ENCODE measurements at regions not wholly inside any gene's neighbourhood (a gene's known extent, or its start where the extent isn't known, plus 50 kb on each side); places are given as distances from the start of the nearest gene placed in this dataset.

DNA sequence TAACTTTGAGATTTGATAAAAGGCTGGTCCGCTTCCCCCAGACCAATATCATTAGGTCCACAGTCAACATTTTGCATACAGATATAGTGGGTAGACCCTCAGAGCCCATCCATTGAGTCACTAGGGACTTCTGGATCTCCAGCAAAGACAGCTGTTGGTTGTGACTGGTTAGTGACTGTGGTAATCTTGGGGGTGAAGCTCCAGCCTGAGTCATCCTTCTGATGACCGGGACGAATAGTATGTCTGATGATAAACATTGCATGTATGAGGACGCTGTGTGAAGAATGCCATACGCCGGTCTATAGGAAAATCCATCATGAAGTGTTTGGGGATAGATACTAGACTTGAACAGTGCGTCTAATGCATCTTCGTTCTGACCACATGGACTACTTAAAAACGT, 307.0 kb downstream of the UQCRFS1 start:
- TF ChIP-seq, protein P1, sequence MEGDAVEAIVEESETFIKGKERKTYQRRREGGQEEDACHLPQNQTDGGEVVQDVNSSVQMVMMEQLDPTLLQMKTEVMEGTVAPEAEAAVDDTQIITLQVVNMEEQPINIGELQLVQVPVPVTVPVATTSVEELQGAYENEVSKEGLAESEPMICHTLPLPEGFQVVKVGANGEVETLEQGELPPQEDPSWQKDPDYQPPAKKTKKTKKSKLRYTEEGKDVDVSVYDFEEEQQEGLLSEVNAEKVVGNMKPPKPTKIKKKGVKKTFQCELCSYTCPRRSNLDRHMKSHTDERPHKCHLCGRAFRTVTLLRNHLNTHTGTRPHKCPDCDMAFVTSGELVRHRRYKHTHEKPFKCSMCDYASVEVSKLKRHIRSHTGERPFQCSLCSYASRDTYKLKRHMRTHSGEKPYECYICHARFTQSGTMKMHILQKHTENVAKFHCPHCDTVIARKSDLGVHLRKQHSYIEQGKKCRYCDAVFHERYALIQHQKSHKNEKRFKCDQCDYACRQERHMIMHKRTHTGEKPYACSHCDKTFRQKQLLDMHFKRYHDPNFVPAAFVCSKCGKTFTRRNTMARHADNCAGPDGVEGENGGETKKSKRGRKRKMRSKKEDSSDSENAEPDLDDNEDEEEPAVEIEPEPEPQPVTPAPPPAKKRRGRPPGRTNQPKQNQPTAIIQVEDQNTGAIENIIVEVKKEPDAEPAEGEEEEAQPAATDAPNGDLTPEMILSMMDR (IDR thresholded peaks at IDR 0.05), result no peak
- ChIA-PET POLR2A (no interaction called here), CTCF (no interaction called here)
- no peak for DNase-seq
- no peaks in the 10 kb centered on the region for H3K9me3 Mint-ChIP-seq
- no peak overlapping the region for H3K27ac Mint-ChIP-seq
- H3K4me3 Mint-ChIP-seq, result no peak overlapping the region
- intact Hi-C loops (cut with micrococcal nuclease), result no loop called here
- ATAC-seq (ENCODE audit: low read depth), result no peak
- H3K36me3 Mint-ChIP-seq (ENCODE audit: low read depth), result no peaks in the 10 kb centered on the region
- no peaks in the 10 kb centered on the region for H3K4me1 Mint-ChIP-seq
- no peaks in the 10 kb centered on the region for H3K27me3 Mint-ChIP-seq

DNA sequence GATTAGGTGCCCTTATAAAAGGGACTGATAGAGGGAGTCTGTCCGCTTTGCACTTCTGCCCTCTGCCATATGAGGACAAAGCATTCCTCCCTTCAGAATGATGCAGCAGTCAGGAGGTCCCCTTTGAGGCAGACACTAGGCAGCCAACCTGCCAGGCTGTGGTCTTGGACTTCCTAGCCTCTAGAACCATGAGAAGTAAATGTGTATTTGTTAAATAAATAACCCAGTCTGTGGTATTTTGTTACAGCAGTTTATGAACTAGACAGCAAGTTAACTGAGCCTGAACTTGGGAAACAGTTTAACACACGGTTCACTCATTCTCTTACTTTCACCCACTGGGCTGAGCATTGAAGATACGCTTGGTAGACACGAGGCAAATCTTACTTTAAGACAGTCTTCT, 313.2 kb downstream of the UQCRFS1 start:
- POLR2A ChIA-PET, result no interaction called here
- no peaks in the 10 kb centered on the region for H3K9me3 Mint-ChIP-seq

DNA sequence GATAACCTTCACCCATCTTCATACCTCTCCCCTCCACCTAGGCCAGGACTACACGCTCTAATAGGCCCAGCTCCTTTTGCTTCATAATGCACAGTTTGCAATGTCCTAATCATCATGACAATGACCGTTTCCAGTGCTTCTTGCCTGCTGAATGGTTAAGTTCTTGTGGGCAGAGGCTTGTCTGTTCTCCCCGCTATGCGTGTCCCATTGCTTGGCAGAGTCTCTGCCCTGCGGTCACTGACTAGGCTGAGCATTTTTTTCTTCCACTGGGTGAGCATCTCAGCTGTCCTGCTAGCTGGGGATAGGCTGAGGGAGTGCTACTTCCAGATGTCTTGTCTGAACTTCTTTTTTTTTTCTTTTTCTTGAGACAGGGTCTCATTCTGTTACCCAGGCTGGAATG, 314.7 kb downstream of the UQCRFS1 start:
- Mint-ChIP-seq H3K27me3 (no peaks in the 10 kb centered on the region), H3K4me3 (no peak overlapping the region), H3K27ac (no peak overlapping the region), H3K4me1 (no peaks in the 10 kb centered on the region), H3K36me3 (ENCODE audit: low read depth) (no peaks in the 10 kb centered on the region), H3K9me3 (no peaks in the 10 kb centered on the region)
- intact Hi-C loops (cut with micrococcal nuclease), result no loop called here
- ATAC-seq (ENCODE audit: low read depth) (no peak), DNase-seq (no peak)
- TF ChIP-seq, protein P1 (IDR thresholded peaks at IDR 0.05), result no peak
- ChIA-PET CTCF (no interaction called here), POLR2A (no interaction called here)

More for the DNA sequence above, 313.2 kb downstream of the UQCRFS1 start:
- Mint-ChIP-seq H3K4me1 (no peaks in the 10 kb centered on the region), H3K36me3 (ENCODE audit: low read depth) (no peaks in the 10 kb centered on the region), H3K27ac (no peak overlapping the region), H3K4me3 (no peak overlapping the region), H3K27me3 (no peaks in the 10 kb centered on the region)
- ATAC-seq (ENCODE audit: low read depth) (no peak), DNase-seq (no peak)
- intact Hi-C loops (cut with micrococcal nuclease), result no loop called here
- TF ChIP-seq, protein P1 (IDR thresholded peaks at IDR 0.05), result no peak
- CTCF ChIA-PET, result no interaction called here

DNA sequence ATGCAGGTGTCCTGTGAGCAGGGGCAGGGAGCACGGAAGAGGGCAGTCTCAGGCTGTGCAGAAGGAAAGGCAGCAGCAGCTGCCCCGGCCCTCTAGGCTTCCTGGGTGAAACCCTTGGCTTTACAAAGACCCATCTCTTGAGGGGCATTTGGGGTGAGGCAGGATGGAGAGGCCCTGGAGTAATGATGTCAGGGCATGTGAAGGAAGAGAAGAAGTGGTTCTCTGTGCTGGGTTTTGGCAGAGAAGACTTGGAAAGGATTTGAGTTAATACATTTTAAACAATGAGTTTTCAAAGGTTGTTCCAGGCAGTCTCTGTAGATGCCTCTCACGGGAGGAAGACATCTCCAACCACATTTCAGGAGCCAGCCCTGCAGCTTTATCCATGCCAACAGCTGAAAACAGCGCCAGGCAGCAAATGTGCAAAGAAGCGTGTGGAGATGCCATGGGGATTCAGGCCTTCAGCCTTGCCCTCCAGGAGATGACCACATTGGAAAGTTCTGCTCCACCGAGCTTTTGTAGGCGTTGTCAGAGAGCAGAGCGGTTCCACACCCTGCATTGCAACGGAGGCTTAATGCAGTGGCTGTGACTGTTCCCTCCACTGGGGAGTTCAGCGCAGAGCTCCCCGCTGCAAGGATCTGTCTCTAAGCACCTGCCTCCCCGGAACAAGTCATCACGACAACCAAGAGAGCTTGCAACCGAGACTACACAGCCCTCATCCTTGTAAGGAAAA, 322.8 kb downstream of the UQCRFS1 start:
- CTCF ChIA-PET, result no interaction called here
- no peak for ATAC-seq (ENCODE audit: low read depth)
- POLR2A ChIA-PET, result no interaction called here
- Mint-ChIP-seq H3K36me3 (ENCODE audit: low read depth) (no peaks in the 10 kb centered on the region), H3K4me1 (no peaks in the 10 kb centered on the region), H3K9me3 (no peaks in the 10 kb centered on the region), H3K27me3 (peaks cover 9% of the 10 kb centered on the region), H3K27ac (no peak overlapping the region), H3K4me3 (no peak overlapping the region)
- TF ChIP-seq, protein P1 (IDR thresholded peaks at IDR 0.05), result no peak
- intact Hi-C loops (cut with micrococcal nuclease), result no loop called here
- no peak for DNase-seq

DNA sequence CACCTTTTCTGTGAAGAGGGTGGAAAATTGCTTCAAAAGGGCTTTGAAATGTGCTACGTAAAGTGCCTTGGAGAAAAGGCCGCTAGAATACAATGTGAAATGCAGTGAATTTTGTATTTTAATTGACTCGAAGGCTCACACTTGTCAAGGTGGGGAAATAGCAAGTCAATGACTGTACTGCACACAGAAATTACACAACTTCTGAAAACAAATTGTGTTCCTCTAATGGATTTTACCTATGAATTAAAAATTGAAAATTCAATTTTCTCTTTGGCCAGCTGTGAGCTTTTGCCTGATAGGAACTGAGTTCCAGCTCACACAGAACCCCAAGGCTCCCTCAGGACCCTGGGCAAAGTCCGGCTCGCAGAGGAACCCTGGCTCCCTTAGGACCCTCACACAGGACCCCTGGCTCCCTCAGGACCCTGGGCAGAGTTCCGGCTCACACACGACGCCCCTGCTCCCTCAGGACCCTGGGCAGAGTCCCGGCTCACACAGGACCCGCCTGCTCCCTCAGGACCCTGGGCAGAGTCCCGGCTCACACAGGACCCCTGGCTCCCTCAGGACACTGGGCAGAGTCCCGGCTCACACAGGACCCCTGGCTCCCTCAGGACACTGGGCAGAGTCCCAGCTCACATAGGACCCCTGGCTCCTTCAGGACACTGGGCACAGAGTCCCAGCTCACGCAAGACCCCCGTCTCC, 324.9 kb downstream of the UQCRFS1 start:
- ChIA-PET CTCF (no interaction called here), POLR2A (no interaction called here)
- Mint-ChIP-seq H3K9me3 (no peaks in the 10 kb centered on the region), H3K36me3 (ENCODE audit: low read depth) (no peaks in the 10 kb centered on the region), H3K27ac (no peak overlapping the region), H3K27me3 (peaks cover 14% of the 10 kb centered on the region), H3K4me3 (no peak overlapping the region), H3K4me1 (no peaks in the 10 kb centered on the region)
- intact Hi-C loops (cut with micrococcal nuclease), result no loop called here
- TF ChIP-seq, protein P1 (IDR thresholded peaks at IDR 0.05), result no peak
- DNase-seq (no peak), ATAC-seq (ENCODE audit: low read depth) (no peak)
